ENCODE measurements at regions not wholly inside any gene's neighbourhood (a gene's known extent, or its start where the extent isn't known, plus 50 kb on each side); places are given as distances from the start of the nearest gene placed in this dataset.

- TF ChIP-seq TAF1 (IDR thresholded peaks at IDR 0.05; ENCODE audit: borderline replicate concordance, insufficient read depth, low read length) (no peak), POLR2AphosphoS5 (IDR thresholded peaks at IDR 0.05; ENCODE audit: low read depth, low read length) (no peak), SIN3A (IDR thresholded peaks at IDR 0.05; ENCODE audit: borderline replicate concordance, insufficient read depth, low read length) (no peak), REST (IDR thresholded peaks at IDR 0.05; ENCODE audit: insufficient read depth in 1 of 2, low read depth in 2 of 2, low read length in 2 of 2) (no peak)
Observed at GRCh38 chr16:85174871-85175723, 62.8 kb upstream of the CIBAR2 start.

- TF ChIP-seq REST (IDR thresholded peaks at IDR 0.05; ENCODE audit: insufficient read depth in 1 of 2, low read depth in 2 of 2, low read length in 2 of 2) = no peak
- no peak for TF ChIP-seq POLR2AphosphoS5 (IDR thresholded peaks at IDR 0.05; ENCODE audit: low read depth, low read length)
- no peak for TF ChIP-seq SIN3A (IDR thresholded peaks at IDR 0.05; ENCODE audit: borderline replicate concordance, insufficient read depth, low read length)
- no peak for TF ChIP-seq FOXP2 (optimal IDR thresholded peaks at IDR 0.05; ENCODE audit: borderline replicate concordance, extremely low read depth, extremely low read length, insufficient read depth)
- TF ChIP-seq TAF1 (IDR thresholded peaks at IDR 0.05; ENCODE audit: borderline replicate concordance, insufficient read depth, low read length) = no peak
Observed at GRCh38 chr16:85175724-85176233, 63.5 kb upstream of the CIBAR2 start.

- no peak for TF ChIP-seq FOXP2 (optimal IDR thresholded peaks at IDR 0.05; ENCODE audit: borderline replicate concordance, extremely low read depth, extremely low read length, insufficient read depth)
- TF ChIP-seq REST (IDR thresholded peaks at IDR 0.05; ENCODE audit: insufficient read depth in 1 of 2, low read depth in 2 of 2, low read length in 2 of 2) = peak in 1 of 2 experiments; percentile 3; a peak in 1 of 4 replicates
- TF ChIP-seq POLR2AphosphoS5 (IDR thresholded peaks at IDR 0.05; ENCODE audit: low read depth, low read length) = no peak
Observed at GRCh38 chr16:85176541-85177447, 64.5 kb upstream of the CIBAR2 start.

- no peak for TF ChIP-seq SIN3A (IDR thresholded peaks at IDR 0.05; ENCODE audit: borderline replicate concordance, insufficient read depth, low read length)
- TF ChIP-seq TAF1 (IDR thresholded peaks at IDR 0.05; ENCODE audit: borderline replicate concordance, insufficient read depth, low read length) = no peak
- TF ChIP-seq FOXP2 (optimal IDR thresholded peaks at IDR 0.05; ENCODE audit: borderline replicate concordance, extremely low read depth, extremely low read length, insufficient read depth) = no peak
- no peak for TF ChIP-seq REST (IDR thresholded peaks at IDR 0.05; ENCODE audit: insufficient read depth in 1 of 2, low read depth in 2 of 2, low read length in 2 of 2)
- no peak for TF ChIP-seq POLR2AphosphoS5 (IDR thresholded peaks at IDR 0.05; ENCODE audit: low read depth, low read length)
Observed at GRCh38 chr16:85177448-85177846, 65.2 kb upstream of the CIBAR2 start.
